Activated T-helper 1 cell treated with anti-CD3 and anti-CD28 coated beads, Interleukin-12 subunit alpha, Interleukin-12 subunit beta, Interleukin-2, Interleukin-4 antibody, amounts not matched to agents 30 ng/mL and 10 ng/mL and 1 ng/mL, durations not matched to agents 14 hours and 24 hours and 36 hours (primary cell): ENCODE measurements at regions not wholly inside any gene's neighbourhood (a gene's known extent, or its start where the extent isn't known, plus 50 kb on each side); places are given as distances from the start of the nearest gene placed in this dataset.

Experiments used
- DNase-seq: peaks from one replicate; pipeline ENCODE4 v3.0.0; 2021; ENCODE audit warnings: low spot score
- H3K27ac Mint-ChIP-seq: one replicate; pipeline ENCODE4 v1.8.0; 2021; ENCODE audit warnings: mild to moderate bottlenecking, mixed read lengths
- H3K27me3 Mint-ChIP-seq: one replicate; pipeline ENCODE4 v1.8.0; 2022; ENCODE audit warnings: mild to moderate bottlenecking, moderate library complexity, mixed read lengths; ENCODE audit not compliant: insufficient read depth
- H3K36me3 Mint-ChIP-seq: one replicate; pipeline ENCODE4 v1.8.0; 2021; ENCODE audit warnings: low read depth, mixed read lengths
- H3K4me1 Mint-ChIP-seq: one replicate; pipeline ENCODE4 v1.8.0; 2021; ENCODE audit warnings: low read depth, mixed read lengths
- H3K4me3 Mint-ChIP-seq: one replicate; pipeline ENCODE4 v1.8.0; 2021; ENCODE audit warnings: mild to moderate bottlenecking, moderate library complexity, mixed read lengths
- H3K9me3 Mint-ChIP-seq: one replicate; pipeline ENCODE4 v1.8.0; 2021; ENCODE audit warnings: mixed read lengths
- intact Hi-C: fragments of 100-400 bp; cut with micrococcal nuclease; formaldehyde crosslinking; loops from one replicate; pipeline ENCODE4 v1.15.1; 2024

DNA sequence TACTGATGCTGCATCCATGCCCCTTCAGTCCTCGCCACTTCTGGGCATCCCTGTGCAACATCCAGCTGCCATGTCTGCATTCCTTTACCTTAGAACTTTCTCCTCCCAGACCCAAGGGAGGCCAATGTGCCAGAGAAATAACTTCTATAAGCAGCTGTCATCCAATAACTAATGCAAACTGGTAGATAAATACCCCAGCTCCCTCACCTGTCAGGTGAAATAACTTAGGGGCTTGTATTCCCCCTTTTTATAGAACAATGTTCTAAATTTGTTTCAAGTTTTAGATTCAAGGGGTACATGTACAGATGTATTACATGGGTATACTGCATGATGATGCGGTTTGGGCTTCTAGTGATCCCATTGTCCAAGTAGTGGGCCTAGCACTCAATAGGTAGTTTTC lies 880.1 kb downstream of the UQCRFS1 start:
- Mint-ChIP-seq H3K9me3 (peaks cover 18% of the 10 kb centered on the region), H3K27me3 (no peaks in the 10 kb centered on the region), H3K27ac (no peak overlapping the region), H3K36me3 (peaks cover 5% of the 10 kb centered on the region), H3K4me3 (no peak overlapping the region), H3K4me1 (peaks cover 18% of the 10 kb centered on the region)
- intact Hi-C loops, result no loop called here
- DNase-seq, result no peak

DNA sequence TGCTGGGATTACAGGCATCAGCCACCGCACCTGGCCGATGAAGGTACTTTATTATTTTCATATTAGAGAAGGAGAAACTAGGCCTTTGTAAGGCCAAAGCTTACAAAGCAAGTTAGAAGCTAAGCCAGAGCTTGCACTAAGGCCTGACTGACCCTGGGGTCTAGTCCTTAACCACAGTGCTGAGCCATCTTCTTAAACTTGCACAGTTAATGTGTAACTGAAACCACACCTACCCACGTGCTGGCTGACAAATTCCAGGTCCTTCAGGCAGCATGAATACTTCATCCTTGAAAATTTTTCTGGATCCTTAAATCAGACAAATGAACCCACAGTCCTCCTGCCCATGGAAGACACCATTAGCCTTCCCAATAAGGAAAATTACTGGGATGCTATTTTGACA lies 880.6 kb downstream of the UQCRFS1 start:
- Mint-ChIP-seq H3K4me3 (no peak overlapping the region), H3K27me3 (no peaks in the 10 kb centered on the region), H3K36me3 (peaks cover 5% of the 10 kb centered on the region), H3K27ac (no peak overlapping the region), H3K9me3 (peaks cover 12% of the 10 kb centered on the region), H3K4me1 (peaks cover 18% of the 10 kb centered on the region)
- no peak for DNase-seq
- intact Hi-C loops, result no loop called here

GRCh38 chr19:28331596-28331995 lies 881.4 kb downstream of the UQCRFS1 start:
- Mint-ChIP-seq H3K4me3 (no peak overlapping the region), H3K9me3 (peaks cover 12% of the 10 kb centered on the region), H3K36me3 (peaks cover 5% of the 10 kb centered on the region), H3K27me3 (no peaks in the 10 kb centered on the region), H3K27ac (no peak overlapping the region), H3K4me1 (peaks cover 17% of the 10 kb centered on the region)
- no peak for DNase-seq
- intact Hi-C loops, result no loop called here

- H3K4me3 Mint-ChIP-seq, result no peak overlapping the region
- intact Hi-C loops, result no loop called here
These were observed 882.1 kb downstream of the UQCRFS1 start for GRCh38 chr19:28330831-28331230.

DNA sequence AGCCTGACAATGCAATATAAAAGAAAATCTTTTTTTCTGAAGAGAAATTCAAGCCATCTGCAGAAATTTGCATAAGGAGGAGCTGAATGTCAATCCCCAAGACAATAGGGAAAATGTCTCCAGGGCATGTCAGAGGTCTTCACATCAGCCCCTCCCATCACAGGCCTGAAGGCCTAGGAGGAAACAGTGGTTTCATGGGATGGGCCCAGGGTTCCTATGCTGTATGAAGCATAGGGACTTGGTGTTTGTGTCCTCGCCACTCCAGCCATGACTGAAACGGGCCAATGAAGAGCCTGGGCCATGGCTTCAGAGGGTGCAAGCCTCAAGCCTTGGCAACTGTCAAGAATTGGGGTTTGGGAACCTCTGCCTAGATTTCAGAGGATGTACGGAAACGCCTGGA lies 883.5 kb downstream of the UQCRFS1 start:
- Mint-ChIP-seq H3K9me3 (peaks cover 12% of the 10 kb centered on the region), H3K27me3 (no peaks in the 10 kb centered on the region), H3K27ac (no peak overlapping the region), H3K4me1 (peaks cover 19% of the 10 kb centered on the region), H3K4me3 (no peak overlapping the region), H3K36me3 (peaks cover 5% of the 10 kb centered on the region)
- intact Hi-C loops, result no loop called here
- no peak for DNase-seq

More at GRCh38 chr19:28330831-28331230, 882.1 kb downstream of the UQCRFS1 start:
- Mint-ChIP-seq H3K36me3 (peaks cover 5% of the 10 kb centered on the region), H3K4me1 (peaks cover 18% of the 10 kb centered on the region), H3K9me3 (peaks cover 12% of the 10 kb centered on the region), H3K27me3 (no peaks in the 10 kb centered on the region), H3K27ac (no peak overlapping the region)
- DNase-seq, result no peak

DNA sequence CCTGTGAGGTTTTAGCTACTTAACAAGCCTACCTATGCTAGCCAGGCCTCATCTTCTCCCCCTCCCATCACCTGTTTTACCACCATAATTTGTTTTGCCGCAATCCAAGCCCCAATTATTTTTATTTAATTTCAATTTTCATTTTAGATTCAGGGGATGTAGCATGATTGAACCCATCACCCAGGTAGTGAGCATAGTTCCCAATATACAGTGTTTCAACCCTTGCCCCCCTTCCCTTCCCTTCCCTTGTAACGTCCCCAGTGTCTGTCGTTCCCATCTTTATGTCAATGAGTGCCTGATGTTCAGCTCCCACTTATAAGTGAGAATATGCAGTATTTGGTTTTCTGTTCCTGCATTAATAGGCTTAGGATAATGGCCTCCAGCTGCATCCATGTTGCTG lies 885.0 kb downstream of the UQCRFS1 start:
- intact Hi-C loops, result no loop called here
- DNase-seq, result no peak
- Mint-ChIP-seq H3K9me3 (peaks cover 6% of the 10 kb centered on the region), H3K4me3 (no peak overlapping the region), H3K27me3 (no peaks in the 10 kb centered on the region), H3K4me1 (peaks cover 17% of the 10 kb centered on the region), H3K27ac (no peak overlapping the region), H3K36me3 (peaks cover 3% of the 10 kb centered on the region)

DNA sequence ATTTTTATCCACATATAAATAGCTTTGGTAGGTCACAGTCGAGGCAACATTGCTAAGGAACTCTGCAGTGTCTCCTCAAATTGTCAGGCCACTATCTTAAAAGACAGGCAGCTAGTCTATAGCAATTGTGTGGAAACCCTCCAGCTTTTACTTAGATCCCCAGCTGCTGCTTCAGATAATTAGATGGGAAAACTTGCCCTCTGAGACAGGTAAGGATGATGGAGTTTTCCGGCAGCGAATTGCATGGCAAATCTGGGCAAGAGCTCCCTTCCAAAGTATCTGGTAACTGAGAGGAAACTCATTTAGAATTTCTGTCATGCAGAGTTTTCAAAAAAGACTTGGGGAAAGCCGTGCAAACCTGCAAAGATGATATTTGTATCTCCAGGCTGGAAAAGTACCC lies 886.2 kb downstream of the UQCRFS1 start:
- peaks cover 3% of the 10 kb centered on the region for H3K36me3 Mint-ChIP-seq
- H3K9me3 Mint-ChIP-seq, result peaks cover 6% of the 10 kb centered on the region
- H3K4me1 Mint-ChIP-seq, result peaks cover 24% of the 10 kb centered on the region
- no peak overlapping the region for H3K27ac Mint-ChIP-seq
- intact Hi-C loops, result no loop called here
- H3K27me3 Mint-ChIP-seq, result no peaks in the 10 kb centered on the region
- no peak for DNase-seq
- H3K4me3 Mint-ChIP-seq, result no peak overlapping the region

DNA sequence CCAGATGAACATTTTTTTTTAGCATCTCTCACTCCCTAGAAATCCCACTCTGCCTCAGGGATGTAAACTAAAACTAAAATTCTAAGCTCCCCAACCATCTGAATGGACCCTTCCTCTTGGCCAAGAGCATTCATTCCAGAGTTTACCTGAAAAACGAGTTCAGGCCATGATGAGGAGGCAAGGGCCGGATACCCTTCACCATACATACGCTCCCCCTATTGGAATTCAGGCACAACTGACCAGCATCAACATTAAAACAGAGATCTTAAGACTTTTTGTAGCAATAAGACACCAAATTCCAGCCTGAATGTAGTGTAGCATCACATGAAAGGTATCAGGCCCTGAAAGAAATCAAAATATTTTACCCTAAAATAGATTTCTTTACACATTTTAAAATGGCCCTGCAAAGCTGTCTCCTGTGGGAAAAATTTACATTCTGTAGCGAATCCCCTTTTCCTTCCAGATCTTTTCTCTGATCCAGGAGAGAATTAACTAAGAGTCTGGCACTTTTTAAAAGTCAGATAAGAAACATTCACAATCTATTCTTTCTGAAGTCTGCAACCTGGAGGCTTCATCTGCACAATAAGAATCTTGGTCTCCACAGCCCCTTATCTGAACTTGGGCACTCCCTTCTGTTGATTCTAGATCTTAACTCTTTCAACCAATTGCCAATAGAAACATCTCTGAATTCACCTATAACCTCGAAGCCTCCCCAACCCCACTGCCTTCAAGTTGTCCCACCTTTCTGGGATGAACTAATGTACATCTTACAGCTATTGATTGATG lies 888.5 kb downstream of the UQCRFS1 start:
- peaks cover 19% of the 10 kb centered on the region for H3K4me1 Mint-ChIP-seq
- peaks cover 3% of the 10 kb centered on the region for H3K36me3 Mint-ChIP-seq
- no peak for DNase-seq
- H3K4me3 Mint-ChIP-seq, result no peak overlapping the region
- H3K9me3 Mint-ChIP-seq, result no peaks in the 10 kb centered on the region
- H3K27me3 Mint-ChIP-seq, result no peaks in the 10 kb centered on the region
- no peak overlapping the region for H3K27ac Mint-ChIP-seq
- intact Hi-C loops, result loop anchor here (1.0 to 2.0 kb wide), 3 partner anchors 82 to 358 kb away; no protein-coding TSS in a partner anchor

DNA sequence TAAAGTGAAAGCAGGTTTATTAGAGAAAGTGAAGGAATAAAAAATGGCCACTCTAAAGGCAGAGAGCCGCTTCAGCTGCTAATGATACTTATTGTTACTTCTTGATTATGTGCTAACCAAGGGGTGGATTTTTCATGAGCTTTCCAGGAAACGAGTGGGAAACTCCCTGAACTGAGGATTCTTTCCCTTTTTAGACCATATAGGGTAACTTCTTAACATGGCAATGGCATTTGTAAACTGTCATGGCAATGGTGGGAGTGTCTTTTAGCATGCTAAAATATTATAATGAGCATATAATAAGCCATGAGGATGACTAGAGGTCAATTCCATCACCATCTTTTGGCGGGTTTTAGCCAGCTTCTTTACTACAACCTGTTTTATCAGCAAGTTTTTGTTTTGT lies 890.0 kb downstream of the UQCRFS1 start:
- Mint-ChIP-seq H3K27ac (no peak overlapping the region), H3K36me3 (no peaks in the 10 kb centered on the region), H3K4me1 (peaks cover 19% of the 10 kb centered on the region), H3K9me3 (no peaks in the 10 kb centered on the region), H3K27me3 (no peaks in the 10 kb centered on the region), H3K4me3 (no peak overlapping the region)
- intact Hi-C loops, result no loop called here
- DNase-seq, result no peak

- Mint-ChIP-seq H3K27me3 (no peaks in the 10 kb centered on the region), H3K4me1 (peaks cover 19% of the 10 kb centered on the region), H3K36me3 (no peaks in the 10 kb centered on the region), H3K9me3 (no peaks in the 10 kb centered on the region), H3K4me3 (no peak overlapping the region), H3K27ac (no peak overlapping the region)
- DNase-seq, result no peak
- intact Hi-C loops, result no loop called here
These were observed 890.5 kb downstream of the UQCRFS1 start for GRCh38 chr19:28322491-28322890.

- DNase-seq, result no peak
- Mint-ChIP-seq H3K27me3 (no peaks in the 10 kb centered on the region), H3K9me3 (no peaks in the 10 kb centered on the region), H3K4me1 (peaks cover 8% of the 10 kb centered on the region), H3K27ac (no peak overlapping the region), H3K36me3 (no peaks in the 10 kb centered on the region), H3K4me3 (no peak overlapping the region)
- intact Hi-C loops, result no loop called here
These were observed 893.0 kb downstream of the UQCRFS1 start for GRCh38 chr19:28319918-28320317.

- no peak overlapping the region for H3K4me3 Mint-ChIP-seq
- H3K27me3 Mint-ChIP-seq, result no peaks in the 10 kb centered on the region
- H3K4me1 Mint-ChIP-seq, result peaks cover 8% of the 10 kb centered on the region
- intact Hi-C loops, result no loop called here
- no peak for DNase-seq
- no peaks in the 10 kb centered on the region for H3K9me3 Mint-ChIP-seq
- H3K36me3 Mint-ChIP-seq, result no peaks in the 10 kb centered on the region
- H3K27ac Mint-ChIP-seq, result no peak overlapping the region
These were observed 893.7 kb downstream of the UQCRFS1 start for GRCh38 chr19:28319227-28319626.

GRCh38 chr19:28318469-28319179 lies 894.3 kb downstream of the UQCRFS1 start:
- Mint-ChIP-seq H3K36me3 (no peaks in the 10 kb centered on the region), H3K27ac (no peak overlapping the region), H3K27me3 (no peaks in the 10 kb centered on the region), H3K4me3 (no peak overlapping the region), H3K9me3 (no peaks in the 10 kb centered on the region), H3K4me1 (peaks cover 8% of the 10 kb centered on the region)
- no peak for DNase-seq
- intact Hi-C loops, result no loop called here
